ENCODE measurements at regions not wholly inside any gene's neighbourhood (a gene's known extent, or its start where the extent isn't known, plus 50 kb on each side); places are given as distances from the start of the nearest gene placed in this dataset.

GRCh38 chr7:98515201-98515600 is 101.9 kb upstream of the NPTX2 start:
- no peaks in the 10 kb centered on the region for H3K27me3 ChIP-seq (replicated peaks; ENCODE audit: insufficient read depth, low read depth, low read length, poor library complexity)
- no peak overlapping the region for H3K27ac ChIP-seq (ENCODE audit: low read depth, low read length, poor library complexity, severe bottlenecking)
- H3K36me3 ChIP-seq (ENCODE audit: insufficient read depth, low read length, poor library complexity, severe bottlenecking) = no peaks in the 10 kb centered on the region
- ChIA-PET POLR2A (ENCODE audit: low non-redundant PET) (no interaction called here), CTCF (no interaction called here)
- no peaks in the 10 kb centered on the region for H3K4me1 ChIP-seq (ENCODE audit: insufficient read depth, low read length, poor library complexity, severe bottlenecking)
- no TSS peak for BruUV-seq (replicated peaks)
- no peak overlapping the region for H3K4me3 ChIP-seq (ENCODE audit: low read depth, low read length, poor library complexity, severe bottlenecking)
- TF ChIP-seq CTCF (conservative IDR thresholded peaks at IDR 0.05; ENCODE audit: low read depth, low read length) = no peak
- TF ChIP-seq EZH2 (IDR thresholded peaks at IDR 0.05; ENCODE audit: borderline replicate concordance, low read depth, low read length, poor library complexity, severe bottlenecking) = no peak
- H3K9me3 ChIP-seq (ENCODE audit: low read depth, low read length, poor library complexity, severe bottlenecking) = no peaks in the 10 kb centered on the region
- DNase-seq (ENCODE audit: low spot score) = no peak
- intact Hi-C loops (cut with micrococcal nuclease; ENCODE audit: unreplicated experiment) = no loop called here

GRCh38 chr7:98514211-98515031 is 102.7 kb upstream of the NPTX2 start:
- intact Hi-C loops (cut with micrococcal nuclease; ENCODE audit: unreplicated experiment) = no loop called here
- no peaks in the 10 kb centered on the region for H3K9me3 ChIP-seq (ENCODE audit: low read depth, low read length, poor library complexity, severe bottlenecking)
- no peaks in the 10 kb centered on the region for H3K4me1 ChIP-seq (ENCODE audit: insufficient read depth, low read length, poor library complexity, severe bottlenecking)
- BruUV-seq (replicated peaks) = no TSS peak
- TF ChIP-seq EZH2 (IDR thresholded peaks at IDR 0.05; ENCODE audit: borderline replicate concordance, low read depth, low read length, poor library complexity, severe bottlenecking) = no peak
- TF ChIP-seq CTCF (conservative IDR thresholded peaks at IDR 0.05; ENCODE audit: low read depth, low read length) = no peak
- H3K4me3 ChIP-seq (ENCODE audit: low read depth, low read length, poor library complexity, severe bottlenecking) = no peak overlapping the region
- no peak for DNase-seq (ENCODE audit: low spot score)
- no peaks in the 10 kb centered on the region for H3K36me3 ChIP-seq (ENCODE audit: insufficient read depth, low read length, poor library complexity, severe bottlenecking)
- ChIA-PET CTCF (no interaction called here), POLR2A (ENCODE audit: low non-redundant PET) (no interaction called here)
- H3K27me3 ChIP-seq (replicated peaks; ENCODE audit: insufficient read depth, low read depth, low read length, poor library complexity) = no peaks in the 10 kb centered on the region
- no peak overlapping the region for H3K27ac ChIP-seq (ENCODE audit: low read depth, low read length, poor library complexity, severe bottlenecking)

GRCh38 chr7:98511175-98511574 is 105.9 kb upstream of the NPTX2 start:
- BruUV-seq (replicated peaks) = no TSS peak
- TF ChIP-seq CTCF (conservative IDR thresholded peaks at IDR 0.05; ENCODE audit: low read depth, low read length) = no peak
- no peak for TF ChIP-seq EZH2 (IDR thresholded peaks at IDR 0.05; ENCODE audit: borderline replicate concordance, low read depth, low read length, poor library complexity, severe bottlenecking)
- ChIA-PET POLR2A (ENCODE audit: low non-redundant PET) (no interaction called here), CTCF (no interaction called here)
- Histone ChIP-seq H3K9me3 (ENCODE audit: low read depth, low read length, poor library complexity, severe bottlenecking) (no peaks in the 10 kb centered on the region), H3K4me3 (ENCODE audit: low read depth, low read length, poor library complexity, severe bottlenecking) (no peak overlapping the region), H3K36me3 (ENCODE audit: insufficient read depth, low read length, poor library complexity, severe bottlenecking) (no peaks in the 10 kb centered on the region), H3K27ac (ENCODE audit: low read depth, low read length, poor library complexity, severe bottlenecking) (no peak overlapping the region), H3K4me1 (ENCODE audit: insufficient read depth, low read length, poor library complexity, severe bottlenecking) (no peaks in the 10 kb centered on the region), H3K27me3 (replicated peaks; ENCODE audit: insufficient read depth, low read depth, low read length, poor library complexity) (peaks cover 7% of the 10 kb centered on the region)
- no peak for DNase-seq (ENCODE audit: low spot score)
- intact Hi-C loops (cut with micrococcal nuclease; ENCODE audit: unreplicated experiment) = no loop called here

Data from A673 (cell line).